Stomach (tissue), 4 donors: ENCODE measurements at regions not wholly inside any gene's neighbourhood (a gene's known extent, or its start where the extent isn't known, plus 50 kb on each side); places are given as distances from the start of the nearest gene placed in this dataset.

Source experiments
- CTCF ChIP-seq, 7 experiments: fragments of 450-650 bp in 4 of 7; fragments of 200-600 bp in 3 of 7; sonication (generic) in 3 of 7; IDR thresholded peaks; one replicate each; pipeline ENCODE4 v1.5.1; 2016 to 2019; ENCODE audit warnings: antibody characterized with exemption in 7 of 7, control low read depth in 2 of 7, mild to moderate bottlenecking in 1 of 7
- EP300 ChIP-seq: sonication (generic); formaldehyde crosslinking; IDR thresholded peaks from one replicate; pipeline ENCODE4 v1.6.1; 2017; ENCODE audit warnings: antibody characterized with exemption
- POLR2A ChIP-seq, 4 donors: fragments of 450-650 bp; IDR thresholded peaks; one replicate each; pipeline ENCODE4 v1.6.1; 2016; ENCODE audit warnings: antibody characterized with exemption in 4 of 4, control low read depth in 2 of 4, mild to moderate bottlenecking in 1 of 4, moderate library complexity in 1 of 4
- POLR2AphosphoS5 ChIP-seq, 3 donors: sonication (generic); formaldehyde crosslinking; IDR thresholded peaks; one replicate each; pipeline ENCODE4 v1.6.1; 2016; ENCODE audit warnings: antibody characterized with exemption in 3 of 3

- TF ChIP-seq EP300 (no peak), CTCF (IDR thresholded peaks at IDR 0.05) (no peak), POLR2A (IDR thresholded peaks at IDR 0.05) (no peak), POLR2AphosphoS5 (IDR thresholded peaks at IDR 0.05) (no peak)
Observed at GRCh38 chr3:157819270-157820156, 286.7 kb downstream of the SHOX2 start.
